SK-N-SH (cell line): ENCODE measurements at regions not wholly inside any gene's neighbourhood (a gene's known extent, or its start where the extent isn't known, plus 50 kb on each side); places are given as distances from the start of the nearest gene placed in this dataset.

Source experiments
- CTCF ChIA-PET: fragments of 300-600, 350-600 bp; formaldehyde crosslinking; extraction: SDS; loops from one replicate; lab custom pipeline; 2021; lab: Yijun Ruan, JAX
- POLR2A ChIA-PET: fragments of 350-600 bp; sonication (Branson Sonifier 250); formaldehyde crosslinking; extraction: SDS; loops from one replicate; lab custom pipeline; 2020; ENCODE audit warnings: antibody characterized with exemption, inconsistent platforms; lab: Yijun Ruan, JAX
- DNase-seq: peaks from one replicate; pipeline ENCODE4 v3.0.0; 2012
- H2AFZ ChIP-seq: fragments of 200-600 bp; sonication (generic); 2 replicates; pipeline ENCODE4 v1.8.1; 2016; ENCODE audit warnings: antibody characterized with exemption, mild to moderate bottlenecking, low read depth
- H3F3A ChIP-seq: fragments of 200-600 bp; sonication (generic); replicated peaks from 2 replicates; pipeline ENCODE3; 2016; ENCODE audit warnings: antibody characterized with exemption, mild to moderate bottlenecking; ENCODE audit not compliant: insufficient read depth
- H3K27ac ChIP-seq, 2 experiments: fragments of 200-500 bp in 1 of 2; fragments of 200-600 bp in 1 of 2; sonication (Bioruptor generic) in 1 of 2; sonication (generic), shearing (Covaris generic) in 1 of 2; 2 replicates each; pipeline versions ENCODE4 v1.5.1 to v1.6.1; 2014 to 2016; ENCODE audit warnings: low read depth in 2 of 2, inconsistent platforms in 1 of 2, low read length in 1 of 2, mild to moderate bottlenecking in 1 of 2, mixed read lengths in 1 of 2
- H3K27me3 ChIP-seq: fragments of 200-600 bp; sonication (generic), shearing (Covaris generic); 2 replicates; pipeline ENCODE4 v1.6.1; 2016; ENCODE audit warnings: mixed run types; ENCODE audit not compliant: insufficient read depth
- H3K36me3 ChIP-seq, 2 experiments: fragments of 200-500 bp in 1 of 2; fragments of 200-600 bp in 1 of 2; sonication (Bioruptor generic) in 1 of 2; sonication (generic) in 1 of 2; replicated peaks in 1 of 2; 2 replicates each; pipeline versions ENCODE3 to v1.5.1; 2014 to 2016; ENCODE audit warnings: low read length in 1 of 2, mild to moderate bottlenecking in 1 of 2; ENCODE audit not compliant: insufficient read depth in 2 of 2, control insufficient read depth in 1 of 2
- H3K4me1 ChIP-seq, 2 experiments: fragments of 200-500 bp in 1 of 2; fragments of 200-600 bp in 1 of 2; sonication (Bioruptor generic) in 1 of 2; sonication (generic), shearing (Covaris generic) in 1 of 2; 2 replicates each; pipeline versions ENCODE4 v1.5.1 to v1.6.1; 2014 to 2016; ENCODE audit warnings: low read depth in 1 of 2, low read length in 1 of 2, mixed run types in 1 of 2; ENCODE audit not compliant: insufficient read depth in 2 of 2, control insufficient read depth in 1 of 2
- H3K4me2 ChIP-seq: fragments of 200-600 bp; sonication (generic), shearing (Covaris generic); 2 replicates; pipeline ENCODE4 v1.6.1; 2017; ENCODE audit warnings: mixed run types
- H3K4me3 ChIP-seq, 2 experiments: fragments of 200-500 bp in 1 of 2; fragments of 200-600 bp in 1 of 2; sonication (Bioruptor generic) in 1 of 2; sonication (generic), shearing (Covaris generic) in 1 of 2; 2 replicates each; pipeline versions ENCODE4 v1.5.1 to v1.8.1; 2014 to 2016; ENCODE audit warnings: low read depth in 2 of 2, inconsistent platforms in 1 of 2, low read length in 1 of 2, mild to moderate bottlenecking in 1 of 2, mixed read lengths in 1 of 2, moderate library complexity in 1 of 2
- H3K79me2 ChIP-seq: fragments of 200-600 bp; sonication (generic); 2 replicates; pipeline ENCODE4 v1.8.1; 2017; ENCODE audit warnings: mild to moderate bottlenecking; ENCODE audit not compliant: insufficient read depth
- H3K9ac ChIP-seq: fragments of 200-600 bp; sonication (generic); 2 replicates; pipeline ENCODE4 v1.6.1; 2017; ENCODE audit warnings: mixed run types
- H3K9me2 ChIP-seq: fragments of 200-600 bp; sonication (generic); 2 replicates; pipeline ENCODE4 v1.6.1; 2017; ENCODE audit warnings: mixed run types
- H3K9me3 ChIP-seq: fragments of 200-600 bp; sonication (generic); 2 replicates; pipeline ENCODE4 v1.6.1; 2017; ENCODE audit warnings: mixed run types, mild to moderate bottlenecking, moderate library complexity
- H4K20me1 ChIP-seq: fragments of 200-600 bp; sonication (generic); 2 replicates; pipeline ENCODE4 v1.6.1; 2017; ENCODE audit warnings: mild to moderate bottlenecking, mixed run types; ENCODE audit not compliant: insufficient read depth
- ELF1 ChIP-seq: IDR thresholded peaks from 2 replicates; pipeline ENCODE4 v1.4.0; 2012
- EP300 ChIP-seq, 2 experiments: IDR thresholded peaks; 2 replicates each; pipeline versions ENCODE4 v1.4.0 to v1.6.1; 2012; ENCODE audit warnings: borderline replicate concordance in 1 of 2, low read depth in 1 of 2, low read length in 1 of 2
- FOXM1 ChIP-seq: IDR thresholded peaks from 2 replicates; pipeline ENCODE4 v1.4.0; 2012; ENCODE audit warnings: low read depth, mild to moderate bottlenecking
- GABPA ChIP-seq: IDR thresholded peaks from 2 replicates; pipeline ENCODE4 v1.4.0; 2012; ENCODE audit warnings: low read depth, mild to moderate bottlenecking
- JUND ChIP-seq: IDR thresholded peaks from 2 replicates; pipeline ENCODE4 v1.4.0; 2012
- NRF1 ChIP-seq: IDR thresholded peaks from 2 replicates; pipeline ENCODE4 v1.6.1; 2012; ENCODE audit warnings: low read depth, mild to moderate bottlenecking, low read length
- PBX3 ChIP-seq: IDR thresholded peaks from 2 replicates; pipeline ENCODE4; 2012
- SMC3 ChIP-seq: IDR thresholded peaks from 2 replicates; pipeline ENCODE4 v1.6.1; 2012; ENCODE audit warnings: low read depth, low read length, improper control_type of control experiment
- TCF12 ChIP-seq: IDR thresholded peaks from 2 replicates; pipeline ENCODE4 v1.4.0; 2012
- TEAD4 ChIP-seq: IDR thresholded peaks from 2 replicates; pipeline ENCODE4 v1.4.0; 2012; ENCODE audit warnings: mild to moderate bottlenecking, borderline replicate concordance; ENCODE audit not compliant: insufficient read depth
- WGBS: methylation state at CpG from one replicate; pipeline ENCODE4 v1.1.6; 2017; ENCODE audit warnings: low lambda C conversion rate; 5-methylcytosine and 5-hydroxymethylcytosine counted together
- TF ChIP-seq, protein P1 (sequence below): fragments of 150-350 bp; IDR thresholded peaks from 2 replicates; pipeline ENCODE4 v1.6.1; 2016; ENCODE audit warnings: mild to moderate bottlenecking, low read depth, low read length
- TF ChIP-seq, protein P2 (sequence below): IDR thresholded peaks from 2 replicates; pipeline ENCODE4 v1.6.1; 2012; ENCODE audit warnings: mild to moderate bottlenecking, low read depth, low read length, moderate library complexity

DNA sequence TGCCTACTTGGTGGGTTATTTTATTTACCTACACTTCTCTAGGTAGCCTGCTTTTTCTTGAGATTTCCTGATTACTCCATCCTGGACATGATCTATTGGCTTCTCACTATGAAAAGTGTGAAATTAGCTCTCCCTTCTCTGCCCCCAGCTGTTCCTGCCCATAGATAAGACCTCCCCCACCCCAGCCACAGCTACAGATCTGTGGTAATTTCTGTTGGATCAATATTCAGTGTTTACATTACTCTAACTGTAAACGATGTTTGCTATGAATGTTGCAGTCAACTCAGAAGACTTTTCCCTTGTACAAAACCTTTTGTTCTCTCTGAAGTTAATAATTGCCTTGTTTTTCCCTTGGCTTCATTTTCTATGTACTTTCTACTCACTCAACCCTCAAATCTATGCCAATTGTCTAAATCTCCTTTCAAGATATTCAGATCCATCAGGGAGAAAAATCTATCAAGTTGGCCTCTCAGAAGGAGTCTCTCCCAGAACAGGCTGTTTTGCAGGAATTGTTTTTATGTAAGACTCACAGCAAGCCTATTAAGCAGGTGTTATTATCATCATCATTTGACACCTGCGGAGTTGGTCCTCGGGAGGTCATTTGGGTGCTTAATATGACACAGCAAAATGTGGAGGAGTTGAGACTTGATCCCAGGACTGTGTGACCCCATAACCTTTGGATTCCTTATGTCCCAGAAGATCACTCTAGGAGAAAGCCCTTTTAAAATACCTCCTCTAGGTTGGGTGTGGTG is 227.4 kb downstream of the SUDS3 start (continued):
- TF ChIP-seq, protein P1, sequence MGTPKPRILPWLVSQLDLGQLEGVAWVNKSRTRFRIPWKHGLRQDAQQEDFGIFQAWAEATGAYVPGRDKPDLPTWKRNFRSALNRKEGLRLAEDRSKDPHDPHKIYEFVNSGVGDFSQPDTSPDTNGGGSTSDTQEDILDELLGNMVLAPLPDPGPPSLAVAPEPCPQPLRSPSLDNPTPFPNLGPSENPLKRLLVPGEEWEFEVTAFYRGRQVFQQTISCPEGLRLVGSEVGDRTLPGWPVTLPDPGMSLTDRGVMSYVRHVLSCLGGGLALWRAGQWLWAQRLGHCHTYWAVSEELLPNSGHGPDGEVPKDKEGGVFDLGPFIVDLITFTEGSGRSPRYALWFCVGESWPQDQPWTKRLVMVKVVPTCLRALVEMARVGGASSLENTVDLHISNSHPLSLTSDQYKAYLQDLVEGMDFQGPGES, result no peak
- TF ChIP-seq SMC3, result no peak
- TF ChIP-seq ELF1, result no peak
- TF ChIP-seq GABPA, result no peak
- no peak for TF ChIP-seq TEAD4
- TF ChIP-seq JUND, result no peak
- TF ChIP-seq TCF12, result no peak

DNA sequence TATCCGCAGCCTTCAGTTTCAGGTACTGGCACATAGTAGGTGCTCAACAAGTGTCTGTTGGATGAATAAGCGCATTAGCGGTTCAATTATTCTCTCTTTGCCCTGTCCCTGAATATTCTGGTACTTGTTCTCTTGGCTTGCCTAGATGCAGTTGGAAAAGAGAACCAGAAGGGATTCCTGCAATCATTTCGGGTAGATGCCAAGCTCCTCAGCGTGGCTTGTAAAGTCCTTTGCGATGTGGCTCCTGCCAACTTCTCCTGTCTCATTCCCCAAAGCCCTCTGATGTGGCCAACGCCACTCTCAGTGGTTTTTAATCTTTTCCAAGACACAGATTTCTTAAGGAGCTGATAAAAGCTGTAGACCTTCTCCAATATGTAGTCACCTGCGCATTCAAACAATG is 230.3 kb downstream of the SUDS3 start:
- Histone ChIP-seq H3K36me3 (no peaks in the 10 kb centered on the region), H3K4me2 (no peak overlapping the region), H3K79me2 (no peaks in the 10 kb centered on the region), H4K20me1 (no peaks in the 10 kb centered on the region), H2AFZ (no peak overlapping the region), H3F3A (no peaks in the 10 kb centered on the region), H3K27ac (no peak overlapping the region), H3K9ac (no peak overlapping the region), H3K9me3 (no peaks in the 10 kb centered on the region), H3K27me3 (no peaks in the 10 kb centered on the region), H3K9me2 (no peaks in the 10 kb centered on the region), H3K4me1 (no peaks in the 10 kb centered on the region; a peak in 1 of 4 replicates), H3K4me3 (no peak overlapping the region)
- TF ChIP-seq, protein P2, sequence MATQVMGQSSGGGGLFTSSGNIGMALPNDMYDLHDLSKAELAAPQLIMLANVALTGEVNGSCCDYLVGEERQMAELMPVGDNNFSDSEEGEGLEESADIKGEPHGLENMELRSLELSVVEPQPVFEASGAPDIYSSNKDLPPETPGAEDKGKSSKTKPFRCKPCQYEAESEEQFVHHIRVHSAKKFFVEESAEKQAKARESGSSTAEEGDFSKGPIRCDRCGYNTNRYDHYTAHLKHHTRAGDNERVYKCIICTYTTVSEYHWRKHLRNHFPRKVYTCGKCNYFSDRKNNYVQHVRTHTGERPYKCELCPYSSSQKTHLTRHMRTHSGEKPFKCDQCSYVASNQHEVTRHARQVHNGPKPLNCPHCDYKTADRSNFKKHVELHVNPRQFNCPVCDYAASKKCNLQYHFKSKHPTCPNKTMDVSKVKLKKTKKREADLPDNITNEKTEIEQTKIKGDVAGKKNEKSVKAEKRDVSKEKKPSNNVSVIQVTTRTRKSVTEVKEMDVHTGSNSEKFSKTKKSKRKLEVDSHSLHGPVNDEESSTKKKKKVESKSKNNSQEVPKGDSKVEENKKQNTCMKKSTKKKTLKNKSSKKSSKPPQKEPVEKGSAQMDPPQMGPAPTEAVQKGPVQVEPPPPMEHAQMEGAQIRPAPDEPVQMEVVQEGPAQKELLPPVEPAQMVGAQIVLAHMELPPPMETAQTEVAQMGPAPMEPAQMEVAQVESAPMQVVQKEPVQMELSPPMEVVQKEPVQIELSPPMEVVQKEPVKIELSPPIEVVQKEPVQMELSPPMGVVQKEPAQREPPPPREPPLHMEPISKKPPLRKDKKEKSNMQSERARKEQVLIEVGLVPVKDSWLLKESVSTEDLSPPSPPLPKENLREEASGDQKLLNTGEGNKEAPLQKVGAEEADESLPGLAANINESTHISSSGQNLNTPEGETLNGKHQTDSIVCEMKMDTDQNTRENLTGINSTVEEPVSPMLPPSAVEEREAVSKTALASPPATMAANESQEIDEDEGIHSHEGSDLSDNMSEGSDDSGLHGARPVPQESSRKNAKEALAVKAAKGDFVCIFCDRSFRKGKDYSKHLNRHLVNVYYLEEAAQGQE, result no peak
- TF ChIP-seq NRF1, result no peak
- no peak for TF ChIP-seq FOXM1
- TF ChIP-seq EP300 (IDR thresholded peaks at IDR 0.05; ENCODE audit: borderline replicate concordance in 1 of 2, low read depth in 1 of 2, low read length in 1 of 2), result no peak
- no peak for TF ChIP-seq PBX3
- WGBS, result 42% methylated on average over 8 of the region's 8 CpGs
- ChIA-PET POLR2A (no interaction called here), CTCF (no interaction called here)
- no peak for DNase-seq
